NOMO-1 treated with DMSO at 0.1 percent for 48 hours (cell line): ENCODE measurements at regions not wholly inside any gene's neighbourhood (a gene's known extent, or its start where the extent isn't known, plus 50 kb on each side); places are given as distances from the start of the nearest gene placed in this dataset.
"Not testable (repeated sequence)": the region's sequence is repeated elsewhere in the genome, so short reads cannot be mapped to it uniquely, and the experiment has no call there.

Source experiments
- DNase-seq: peaks from one replicate; lab custom pipeline; 2025; ENCODE audit not compliant: unreplicated experiment; lab: John Stamatoyannopoulos, UW

- no peak for DNase-seq
Measured at GRCh38 chr4:162849937-162850336, 316.8 kb downstream of the NAF1 start.

- no peak for DNase-seq
Measured at GRCh38 chr4:162847945-162848549, 318.6 kb downstream of the NAF1 start.

GRCh38 chr4:162841753-162842152, 324.9 kb downstream of the NAF1 start:
- peak; percentile 77 for DNase-seq

GRCh38 chr4:162839814-162840213, 326.9 kb downstream of the NAF1 start:
- DNase-seq = no peak

- DNase-seq = no peak
Measured at GRCh38 chr4:162838671-162839070, 328.0 kb downstream of the NAF1 start.

- no peak for DNase-seq
Measured at GRCh38 chr4:162837679-162838078, 329.0 kb downstream of the NAF1 start.

GRCh38 chr4:162837241-162837640, 329.4 kb downstream of the NAF1 start:
- DNase-seq = no peak

GRCh38 chr4:162836773-162837172, 329.9 kb downstream of the NAF1 start:
- DNase-seq = no peak

GRCh38 chr4:162836258-162836657, 330.4 kb downstream of the NAF1 start:
- not testable (repeated sequence) for DNase-seq

GRCh38 chr4:162830899-162831298, 335.8 kb downstream of the NAF1 start:
- DNase-seq = no peak

- DNase-seq = not testable (repeated sequence)
Measured at GRCh38 chr4:162817374-162817773, 349.3 kb downstream of the NAF1 start.

- DNase-seq = no peak
Measured at GRCh38 chr4:162804351-162804924, 362.3 kb downstream of the NAF1 start.

- DNase-seq = no peak
Measured at GRCh38 chr4:162803378-162803777, 363.3 kb downstream of the NAF1 start.

GRCh38 chr4:162797108-162797507, 369.6 kb downstream of the NAF1 start:
- no peak for DNase-seq

GRCh38 chr4:162793571-162793970, 373.1 kb downstream of the NAF1 start:
- peak; percentile 58 for DNase-seq

- no peak for DNase-seq
Measured at GRCh38 chr4:162793004-162793403, 373.7 kb downstream of the NAF1 start.

GRCh38 chr4:162791226-162791625, 375.5 kb downstream of the NAF1 start:
- no peak for DNase-seq

GRCh38 chr4:162787120-162787519, 379.6 kb downstream of the NAF1 start:
- no peak for DNase-seq

GRCh38 chr4:162782778-162783525, 383.7 kb downstream of the NAF1 start:
- DNase-seq = peak; percentile 55

GRCh38 chr4:162782096-162782777, 384.5 kb downstream of the NAF1 start:
- no peak for DNase-seq

- DNase-seq = peak; percentile 7
Measured at GRCh38 chr4:162770761-162771490, 395.8 kb downstream of the NAF1 start.
